GM12878 (cell line): ENCODE measurements at regions not wholly inside any gene's neighbourhood (a gene's known extent, or its start where the extent isn't known, plus 50 kb on each side); places are given as distances from the start of the nearest gene placed in this dataset.

Experiments used
- ATAC-seq: fragments of 200-7000 bp; cut with Tn5 transposase; 3 replicates; pipeline ENCODE4 v1.9.1; 2020; ENCODE audit warnings: mild to moderate bottlenecking, moderate library complexity
- BruUV-seq: library from RNA; stranded (reverse); fragments of 400-500 nt; replicated peaks from 2 replicates; lab custom pipeline; 2021; lab: Mats Ljungman, UMichigan
- CTCF ChIA-PET: fragments of 300-600 bp; sonication (Branson Sonifier 250); formaldehyde crosslinking; extraction: SDS; loops from one replicate; lab custom pipeline; 2021; ENCODE audit warnings: inconsistent platforms; lab: Yijun Ruan, JAX
- POLR2A ChIA-PET: fragments of 350-600 bp; formaldehyde crosslinking; extraction: SDS; loops from one replicate; lab custom pipeline; 2021; ENCODE audit warnings: inconsistent platforms; lab: Charles Lee
- RAD21 ChIA-PET: fragments of 300-600 bp; sonication (Branson Sonifier 250); formaldehyde crosslinking; loops from one replicate; lab custom pipeline; 2023; ENCODE audit warnings: antibody characterized with exemption; ENCODE audit not compliant: unreplicated experiment; lab: Charles Lee
- SMC1A ChIA-PET: fragments of 300-600 bp; sonication (Branson Sonifier 250); formaldehyde crosslinking; loops from one replicate; lab custom pipeline; 2023; ENCODE audit not compliant: unreplicated experiment, uncharacterized antibody; lab: Charles Lee
- DNase-seq: peaks from one replicate; pipeline ENCODE4 v3.0.0-alpha.2; 2011; ENCODE audit warnings: low read depth, low spot score
- FAIRE-seq: peaks from 3 replicates; lab custom pipeline; 2011; peaks lifted over from hg19 to GRCh38; lab: Jason Lieb, UNC
- H2AFZ ChIP-seq: 2 replicates; pipeline ENCODE4 v1.6.0; 2011; ENCODE audit warnings: low read depth, low read length, control low read depth; ENCODE audit not compliant: control insufficient read depth
- H3K27ac ChIP-seq: 2 replicates; pipeline ENCODE4 v1.5.1; 2011; ENCODE audit warnings: control low read depth; ENCODE audit not compliant: control insufficient read depth, insufficient read depth
- H3K27me3 ChIP-seq, 2 experiments: replicated peaks in 1 of 2; 2 replicates each; pipeline versions ENCODE4 v1.6.0 to v1.6.1; 2011; ENCODE audit warnings: low read length in 1 of 2; ENCODE audit not compliant: control insufficient read depth in 2 of 2, insufficient read depth in 2 of 2
- H3K36me3 ChIP-seq, 2 experiments: 2 replicates each; pipeline ENCODE4 v1.5.1; 2011; ENCODE audit warnings: low read length in 1 of 2; ENCODE audit not compliant: control insufficient read depth in 2 of 2, insufficient read depth in 2 of 2
- H3K4me1 ChIP-seq: 2 replicates; pipeline ENCODE4 v1.6.1; 2011; ENCODE audit warnings: mild to moderate bottlenecking, low read length, moderate library complexity, mixed read lengths; ENCODE audit not compliant: control insufficient read depth, insufficient read depth
- H3K4me2 ChIP-seq: 2 replicates; pipeline ENCODE4 v1.6.0; 2011; ENCODE audit warnings: control low read depth; ENCODE audit not compliant: control insufficient read depth, insufficient read depth
- H3K4me3 ChIP-seq: fragments of 200-600 bp; sonication (generic); 2 replicates; pipeline ENCODE4 v1.5.1; 2016
- H3K79me2 ChIP-seq: 2 replicates; pipeline ENCODE4 v1.6.0; 2011; ENCODE audit warnings: low read length; ENCODE audit not compliant: control insufficient read depth, insufficient read depth
- H3K9ac ChIP-seq: 2 replicates; pipeline ENCODE4 v1.8.0; 2011; ENCODE audit warnings: low read length, control low read depth, mixed read lengths; ENCODE audit not compliant: control insufficient read depth, insufficient read depth
- H3K9me3 ChIP-seq: replicated peaks from 3 replicates; pipeline ENCODE4 v1.5.1; 2011; ENCODE audit warnings: mild to moderate bottlenecking, low read length; ENCODE audit not compliant: control insufficient read depth, insufficient read depth
- H4K20me1 ChIP-seq: 2 replicates; pipeline ENCODE4 v1.6.0; 2011; ENCODE audit not compliant: control insufficient read depth, insufficient read depth
- BCL11A ChIP-seq: IDR thresholded peaks from 2 replicates; pipeline ENCODE4 v1.6.1; 2011; ENCODE audit warnings: low read depth, low read length
- BMI1 ChIP-seq: fragments of 450-650 bp; IDR thresholded peaks from 2 replicates; pipeline ENCODE4 v1.6.1; 2016; ENCODE audit warnings: mild to moderate bottlenecking, moderate library complexity, borderline replicate concordance
- CHD1 ChIP-seq: IDR thresholded peaks from 2 replicates; pipeline ENCODE4 v1.6.1; 2012; ENCODE audit warnings: low read depth, low read length, improper control_type of control experiment
- EP300 ChIP-seq, 2 experiments: fragments of 150-350 bp in 1 of 2; IDR thresholded peaks; 2 replicates each; pipeline ENCODE4 v1.6.1; 2011 to 2012; ENCODE audit warnings: low read depth in 2 of 2, low read length in 2 of 2, borderline replicate concordance in 1 of 2, improper control_type of control experiment in 1 of 2, inconsistent platforms in 1 of 2; ENCODE audit not compliant: control insufficient read depth in 1 of 2
- ESRRA ChIP-seq: IDR thresholded peaks from 2 replicates; pipeline ENCODE4 v1.6.1; 2012; ENCODE audit warnings: mild to moderate bottlenecking, low read length, improper control_type of control experiment
- FOXM1 ChIP-seq: IDR thresholded peaks from 2 replicates; pipeline ENCODE4 v1.6.1; 2012; ENCODE audit warnings: low read depth, mild to moderate bottlenecking, inconsistent platforms, low read length, moderate library complexity
- GATAD2B ChIP-seq: fragments of 450-650 bp; conservative IDR thresholded peaks from 2 replicates; pipeline ENCODE4 v1.6.1; 2017; ENCODE audit warnings: low read depth, mild to moderate bottlenecking, moderate library complexity
- JUND ChIP-seq: IDR thresholded peaks from 2 replicates; pipeline ENCODE4 v1.6.1; 2012; ENCODE audit warnings: low read depth, mild to moderate bottlenecking, low read length, improper control_type of control experiment, moderate library complexity
- KAT2A ChIP-seq: conservative IDR thresholded peaks from 2 replicates; pipeline ENCODE4 v1.6.1; 2011; ENCODE audit warnings: low read depth, low read length; ENCODE audit not compliant: control insufficient read depth
- POLR2AphosphoS5 ChIP-seq: IDR thresholded peaks from 2 replicates; pipeline ENCODE4 v1.6.1; 2011; ENCODE audit warnings: mild to moderate bottlenecking, low read length, inconsistent platforms
- RAD51 ChIP-seq: fragments of 450-650 bp; IDR thresholded peaks from 2 replicates; pipeline ENCODE4 v1.6.1; 2016; ENCODE audit warnings: moderate library complexity, mild to moderate bottlenecking, inconsistent platforms
- RUNX3 ChIP-seq: IDR thresholded peaks from 2 replicates; pipeline ENCODE4 v1.6.1; 2012; ENCODE audit warnings: low read length, inconsistent platforms
- SPI1 ChIP-seq: IDR thresholded peaks from 2 replicates; pipeline ENCODE4 v1.6.1; 2011; ENCODE audit warnings: low read depth, mild to moderate bottlenecking, low read length, moderate library complexity, borderline replicate concordance; ENCODE audit not compliant: insufficient read depth
- WGBS: methylation state at CpG from one replicate; pipeline ENCODE4 v1.1.6; 2016; ENCODE audit warnings: low lambda C conversion rate; ENCODE audit not compliant: insufficient replicate concordance, insufficient coverage; ENCODE audit errors: missing lambda C conversion rate; 5-methylcytosine and 5-hydroxymethylcytosine counted together
- in situ Hi-C: fragments of 300-500 bp; cut with MboI; formaldehyde crosslinking; loops from 9 replicates; pipeline ENCODE4 v1.14.3; 2018; ENCODE audit warnings: mixed read lengths
- intact Hi-C: fragments of 100-400 bp; cut with micrococcal nuclease; formaldehyde crosslinking; loops from one replicate; pipeline ENCODE4 v1.14.2; 2022; ENCODE audit not compliant: unreplicated experiment
- TF ChIP-seq, protein P1 (sequence below): fragments of 450-650 bp; IDR thresholded peaks from 2 replicates; pipeline ENCODE4 v1.6.1; 2017; ENCODE audit warnings: low read depth, mild to moderate bottlenecking, moderate library complexity
- TF ChIP-seq, protein P2 (sequence below): IDR thresholded peaks from 2 replicates; pipeline ENCODE4 v1.6.1; 2011; ENCODE audit warnings: low read depth, low read length, improper control_type of control experiment, borderline replicate concordance
- TF ChIP-seq, protein P3 (sequence below): IDR thresholded peaks from 2 replicates; pipeline ENCODE4 v1.6.1; 2012; ENCODE audit warnings: mild to moderate bottlenecking, low read depth, low read length
- TF ChIP-seq, protein P4 (sequence below): IDR thresholded peaks from 2 replicates; pipeline ENCODE4 v1.6.1; 2011; ENCODE audit warnings: borderline replicate concordance, low read depth, mild to moderate bottlenecking, moderate library complexity, mixed read lengths, low read length; ENCODE audit not compliant: insufficient read depth; ENCODE audit errors: extremely low read length

DNA sequence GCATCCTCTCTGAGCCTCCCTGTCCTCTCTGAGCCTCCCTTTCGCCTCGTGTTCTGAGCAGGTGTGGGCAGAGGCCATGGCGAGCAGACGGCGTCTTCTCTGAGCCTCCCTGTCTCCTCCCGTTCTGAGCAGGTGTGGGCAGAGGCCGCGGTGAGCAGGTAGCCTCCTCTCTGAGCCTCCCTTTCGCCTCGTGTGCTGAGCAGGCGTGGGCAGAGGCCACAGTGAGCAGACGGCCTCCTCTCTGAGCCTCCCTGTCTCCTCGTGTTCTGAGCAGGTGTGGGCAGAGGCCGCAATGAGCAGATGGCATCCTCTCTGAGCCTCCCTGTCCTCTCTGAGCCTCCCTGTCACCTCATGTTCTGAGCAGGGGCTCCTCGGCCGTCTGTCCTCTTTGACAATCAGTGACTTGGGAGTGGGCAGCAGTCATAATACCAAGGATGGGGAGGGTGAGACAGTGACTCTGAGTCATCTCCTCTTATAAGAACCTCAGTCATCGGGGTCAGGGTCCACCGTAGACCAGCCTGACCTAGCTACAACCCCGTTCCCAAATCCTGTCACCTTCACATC is 395.1 kb upstream of the SALL3 start (continued):
- TF ChIP-seq GATAD2B: no peak
- no peak for TF ChIP-seq ESRRA
- TF ChIP-seq POLR2AphosphoS5: no peak
- no peak for TF ChIP-seq BMI1
- no peak for TF ChIP-seq FOXM1
- TF ChIP-seq, protein P1, sequence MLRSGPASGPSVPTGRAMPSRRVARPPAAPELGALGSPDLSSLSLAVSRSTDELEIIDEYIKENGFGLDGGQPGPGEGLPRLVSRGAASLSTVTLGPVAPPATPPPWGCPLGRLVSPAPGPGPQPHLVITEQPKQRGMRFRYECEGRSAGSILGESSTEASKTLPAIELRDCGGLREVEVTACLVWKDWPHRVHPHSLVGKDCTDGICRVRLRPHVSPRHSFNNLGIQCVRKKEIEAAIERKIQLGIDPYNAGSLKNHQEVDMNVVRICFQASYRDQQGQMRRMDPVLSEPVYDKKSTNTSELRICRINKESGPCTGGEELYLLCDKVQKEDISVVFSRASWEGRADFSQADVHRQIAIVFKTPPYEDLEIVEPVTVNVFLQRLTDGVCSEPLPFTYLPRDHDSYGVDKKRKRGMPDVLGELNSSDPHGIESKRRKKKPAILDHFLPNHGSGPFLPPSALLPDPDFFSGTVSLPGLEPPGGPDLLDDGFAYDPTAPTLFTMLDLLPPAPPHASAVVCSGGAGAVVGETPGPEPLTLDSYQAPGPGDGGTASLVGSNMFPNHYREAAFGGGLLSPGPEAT: no peak
- no peak for TF ChIP-seq SPI1
- TF ChIP-seq, protein P2, sequence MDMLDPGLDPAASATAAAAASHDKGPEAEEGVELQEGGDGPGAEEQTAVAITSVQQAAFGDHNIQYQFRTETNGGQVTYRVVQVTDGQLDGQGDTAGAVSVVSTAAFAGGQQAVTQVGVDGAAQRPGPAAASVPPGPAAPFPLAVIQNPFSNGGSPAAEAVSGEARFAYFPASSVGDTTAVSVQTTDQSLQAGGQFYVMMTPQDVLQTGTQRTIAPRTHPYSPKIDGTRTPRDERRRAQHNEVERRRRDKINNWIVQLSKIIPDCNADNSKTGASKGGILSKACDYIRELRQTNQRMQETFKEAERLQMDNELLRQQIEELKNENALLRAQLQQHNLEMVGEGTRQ: no peak
- no peak for TF ChIP-seq BCL11A
- no peak for TF ChIP-seq CHD1

DNA sequence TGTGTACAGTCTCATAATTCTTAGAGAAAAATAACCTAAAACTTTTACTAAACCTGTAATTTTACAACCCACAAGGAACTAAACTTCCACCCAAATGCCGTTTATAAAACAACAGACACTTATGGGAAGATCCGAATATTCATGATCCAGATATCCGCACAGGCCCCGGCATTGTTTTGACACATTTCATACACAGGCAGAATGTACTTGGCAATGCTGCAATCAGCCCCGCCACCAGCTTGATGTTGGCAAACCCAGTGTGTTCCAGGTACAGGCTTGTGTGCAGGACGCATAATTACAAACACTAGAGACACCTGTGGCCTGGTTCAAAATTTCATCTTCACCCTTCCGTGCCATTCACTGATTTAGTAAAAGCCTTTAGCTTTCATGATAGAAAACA is 393.0 kb upstream of the SALL3 start:
- Histone ChIP-seq H3K79me2 (no peaks in the 10 kb centered on the region), H3K36me3 (no peaks in the 10 kb centered on the region), H3K4me2 (no peak overlapping the region), H3K4me1 (no peaks in the 10 kb centered on the region), H4K20me1 (no peaks in the 10 kb centered on the region), H3K27me3 (no peaks in the 10 kb centered on the region), H3K9ac (no peak overlapping the region), H3K27ac (no peak overlapping the region), H3K4me3 (no peak overlapping the region), H3K9me3 (peaks cover 2% of the 10 kb centered on the region; the same call in 1 of the 3 replicates), H2AFZ (no peak overlapping the region)
- ChIA-PET CTCF (no interaction called here), POLR2A (no interaction called here), RAD21 (no interaction called here), SMC1A (no interaction called here)
- DNase-seq: no peak
- no TSS peak for BruUV-seq
- intact Hi-C loops: no loop called here
- in situ Hi-C loops: loop anchor here (10.0 kb wide), 1 partner anchor 58 kb away; no protein-coding TSS in a partner anchor
- ATAC-seq: no peak
- FAIRE-seq: no peak
- WGBS: 57% methylated on average over 7 of the region's 7 CpGs
- TF ChIP-seq KAT2A: no peak
- TF ChIP-seq RUNX3: no peak
- no peak for TF ChIP-seq JUND
- TF ChIP-seq RAD51: no peak
- TF ChIP-seq, protein P3, sequence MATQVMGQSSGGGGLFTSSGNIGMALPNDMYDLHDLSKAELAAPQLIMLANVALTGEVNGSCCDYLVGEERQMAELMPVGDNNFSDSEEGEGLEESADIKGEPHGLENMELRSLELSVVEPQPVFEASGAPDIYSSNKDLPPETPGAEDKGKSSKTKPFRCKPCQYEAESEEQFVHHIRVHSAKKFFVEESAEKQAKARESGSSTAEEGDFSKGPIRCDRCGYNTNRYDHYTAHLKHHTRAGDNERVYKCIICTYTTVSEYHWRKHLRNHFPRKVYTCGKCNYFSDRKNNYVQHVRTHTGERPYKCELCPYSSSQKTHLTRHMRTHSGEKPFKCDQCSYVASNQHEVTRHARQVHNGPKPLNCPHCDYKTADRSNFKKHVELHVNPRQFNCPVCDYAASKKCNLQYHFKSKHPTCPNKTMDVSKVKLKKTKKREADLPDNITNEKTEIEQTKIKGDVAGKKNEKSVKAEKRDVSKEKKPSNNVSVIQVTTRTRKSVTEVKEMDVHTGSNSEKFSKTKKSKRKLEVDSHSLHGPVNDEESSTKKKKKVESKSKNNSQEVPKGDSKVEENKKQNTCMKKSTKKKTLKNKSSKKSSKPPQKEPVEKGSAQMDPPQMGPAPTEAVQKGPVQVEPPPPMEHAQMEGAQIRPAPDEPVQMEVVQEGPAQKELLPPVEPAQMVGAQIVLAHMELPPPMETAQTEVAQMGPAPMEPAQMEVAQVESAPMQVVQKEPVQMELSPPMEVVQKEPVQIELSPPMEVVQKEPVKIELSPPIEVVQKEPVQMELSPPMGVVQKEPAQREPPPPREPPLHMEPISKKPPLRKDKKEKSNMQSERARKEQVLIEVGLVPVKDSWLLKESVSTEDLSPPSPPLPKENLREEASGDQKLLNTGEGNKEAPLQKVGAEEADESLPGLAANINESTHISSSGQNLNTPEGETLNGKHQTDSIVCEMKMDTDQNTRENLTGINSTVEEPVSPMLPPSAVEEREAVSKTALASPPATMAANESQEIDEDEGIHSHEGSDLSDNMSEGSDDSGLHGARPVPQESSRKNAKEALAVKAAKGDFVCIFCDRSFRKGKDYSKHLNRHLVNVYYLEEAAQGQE: no peak
- no peak for TF ChIP-seq EP300 (IDR thresholded peaks at IDR 0.05; ENCODE audit: borderline replicate concordance in 1 of 2, control insufficient read depth in 1 of 2, low read depth in 2 of 2, low read length in 2 of 2)
- TF ChIP-seq, protein P4, sequence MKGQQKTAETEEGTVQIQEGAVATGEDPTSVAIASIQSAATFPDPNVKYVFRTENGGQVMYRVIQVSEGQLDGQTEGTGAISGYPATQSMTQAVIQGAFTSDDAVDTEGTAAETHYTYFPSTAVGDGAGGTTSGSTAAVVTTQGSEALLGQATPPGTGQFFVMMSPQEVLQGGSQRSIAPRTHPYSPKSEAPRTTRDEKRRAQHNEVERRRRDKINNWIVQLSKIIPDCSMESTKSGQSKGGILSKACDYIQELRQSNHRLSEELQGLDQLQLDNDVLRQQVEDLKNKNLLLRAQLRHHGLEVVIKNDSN: no peak
